Calu3 (cell line): ENCODE measurements at regions not wholly inside any gene's neighbourhood (a gene's known extent, or its start where the extent isn't known, plus 50 kb on each side); places are given as distances from the start of the nearest gene placed in this dataset.

Experiments
- BruUV-seq: library from RNA; stranded (reverse); fragments of 400-500 nt; replicated peaks from 2 replicates; lab custom pipeline; 2021; lab: Mats Ljungman, UMichigan
- CTCF ChIA-PET: fragments of 300-600 bp; sonication (Branson Sonifier 250); formaldehyde crosslinking; loops from one replicate; lab custom pipeline; 2022; ENCODE audit warnings: antibody characterized with exemption; lab: Charles Lee
- DNase-seq: peaks from one replicate; pipeline ENCODE4 v3.0.0; 2022
- H3K27ac Mint-ChIP-seq: one replicate; pipeline ENCODE4 v1.8.0; 2022; ENCODE audit warnings: mixed read lengths; ENCODE audit not compliant: unreplicated experiment
- H3K27me3 Mint-ChIP-seq: one replicate; pipeline ENCODE4 v1.8.0; 2022; ENCODE audit warnings: mixed read lengths; ENCODE audit not compliant: unreplicated experiment
- H3K36me3 Mint-ChIP-seq: one replicate; pipeline ENCODE4 v1.8.0; 2022; ENCODE audit warnings: mild to moderate bottlenecking, moderate library complexity, mixed read lengths; ENCODE audit not compliant: insufficient read depth, unreplicated experiment
- H3K4me1 Mint-ChIP-seq: one replicate; pipeline ENCODE4 v1.8.0; 2022; ENCODE audit warnings: mild to moderate bottlenecking, low read depth, mixed read lengths; ENCODE audit not compliant: unreplicated experiment
- H3K4me3 Mint-ChIP-seq: one replicate; pipeline ENCODE4 v1.8.0; 2022; ENCODE audit warnings: mild to moderate bottlenecking, low read depth, moderate library complexity, mixed read lengths; ENCODE audit not compliant: unreplicated experiment
- H3K9me3 Mint-ChIP-seq: one replicate; pipeline ENCODE4 v1.8.0; 2022; ENCODE audit warnings: low read depth, mixed read lengths; ENCODE audit not compliant: unreplicated experiment
- intact Hi-C: fragments of 100-400 bp; cut with micrococcal nuclease; formaldehyde crosslinking; loops from one replicate; pipeline ENCODE4 v1.10.0; 2022; ENCODE audit not compliant: unreplicated experiment
- TF ChIP-seq, protein P1 (sequence below): fragments of 200-600 bp; IDR thresholded peaks from one replicate; pipeline ENCODE4 v1.8.0; 2022; ENCODE audit warnings: antibody characterized with exemption; ENCODE audit not compliant: unreplicated experiment

DNA sequence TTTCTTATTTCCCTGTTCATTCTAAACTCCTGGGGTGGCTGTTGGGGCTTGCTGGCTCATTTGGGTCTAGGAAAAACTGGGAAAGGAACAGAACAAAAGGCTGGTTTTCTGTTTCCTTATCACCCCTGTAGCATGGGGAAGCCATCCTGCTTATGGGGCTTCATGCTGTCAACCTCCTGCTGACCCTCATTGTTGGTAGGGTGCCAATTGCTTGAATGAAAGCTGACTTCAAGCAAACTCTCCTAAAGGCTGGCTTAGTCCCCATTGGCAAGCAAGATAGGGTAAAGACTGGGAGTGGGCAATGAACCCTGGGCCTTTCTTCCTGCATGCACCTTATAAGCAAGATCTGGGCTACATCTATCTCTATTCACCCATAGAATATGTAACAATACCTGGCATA lies 511.6 kb downstream of the DMAC1 start:
- H3K27me3 Mint-ChIP-seq: peaks cover 33% of the 10 kb centered on the region
- CTCF ChIA-PET: no interaction called here
- TF ChIP-seq, protein P1, sequence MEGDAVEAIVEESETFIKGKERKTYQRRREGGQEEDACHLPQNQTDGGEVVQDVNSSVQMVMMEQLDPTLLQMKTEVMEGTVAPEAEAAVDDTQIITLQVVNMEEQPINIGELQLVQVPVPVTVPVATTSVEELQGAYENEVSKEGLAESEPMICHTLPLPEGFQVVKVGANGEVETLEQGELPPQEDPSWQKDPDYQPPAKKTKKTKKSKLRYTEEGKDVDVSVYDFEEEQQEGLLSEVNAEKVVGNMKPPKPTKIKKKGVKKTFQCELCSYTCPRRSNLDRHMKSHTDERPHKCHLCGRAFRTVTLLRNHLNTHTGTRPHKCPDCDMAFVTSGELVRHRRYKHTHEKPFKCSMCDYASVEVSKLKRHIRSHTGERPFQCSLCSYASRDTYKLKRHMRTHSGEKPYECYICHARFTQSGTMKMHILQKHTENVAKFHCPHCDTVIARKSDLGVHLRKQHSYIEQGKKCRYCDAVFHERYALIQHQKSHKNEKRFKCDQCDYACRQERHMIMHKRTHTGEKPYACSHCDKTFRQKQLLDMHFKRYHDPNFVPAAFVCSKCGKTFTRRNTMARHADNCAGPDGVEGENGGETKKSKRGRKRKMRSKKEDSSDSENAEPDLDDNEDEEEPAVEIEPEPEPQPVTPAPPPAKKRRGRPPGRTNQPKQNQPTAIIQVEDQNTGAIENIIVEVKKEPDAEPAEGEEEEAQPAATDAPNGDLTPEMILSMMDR: no peak
- H3K36me3 Mint-ChIP-seq: no peaks in the 10 kb centered on the region
- no peak for DNase-seq
- intact Hi-C loops: no loop called here
- H3K4me3 Mint-ChIP-seq: no peak overlapping the region
- no peaks in the 10 kb centered on the region for H3K9me3 Mint-ChIP-seq
- BruUV-seq: no TSS peak
- no peak overlapping the region for H3K27ac Mint-ChIP-seq
- no peaks in the 10 kb centered on the region for H3K4me1 Mint-ChIP-seq

GRCh38 chr9:7287065-7287464 lies 512.5 kb downstream of the DMAC1 start:
- H3K36me3 Mint-ChIP-seq: no peaks in the 10 kb centered on the region
- no peak overlapping the region for H3K27ac Mint-ChIP-seq
- CTCF ChIA-PET: no interaction called here
- H3K27me3 Mint-ChIP-seq: peaks cover 42% of the 10 kb centered on the region
- DNase-seq: no peak
- TF ChIP-seq, protein P1: no peak
- no peaks in the 10 kb centered on the region for H3K4me1 Mint-ChIP-seq
- no TSS peak for BruUV-seq
- peaks cover 2% of the 10 kb centered on the region for H3K9me3 Mint-ChIP-seq
- H3K4me3 Mint-ChIP-seq: no peak overlapping the region
- intact Hi-C loops: no loop called here

DNA sequence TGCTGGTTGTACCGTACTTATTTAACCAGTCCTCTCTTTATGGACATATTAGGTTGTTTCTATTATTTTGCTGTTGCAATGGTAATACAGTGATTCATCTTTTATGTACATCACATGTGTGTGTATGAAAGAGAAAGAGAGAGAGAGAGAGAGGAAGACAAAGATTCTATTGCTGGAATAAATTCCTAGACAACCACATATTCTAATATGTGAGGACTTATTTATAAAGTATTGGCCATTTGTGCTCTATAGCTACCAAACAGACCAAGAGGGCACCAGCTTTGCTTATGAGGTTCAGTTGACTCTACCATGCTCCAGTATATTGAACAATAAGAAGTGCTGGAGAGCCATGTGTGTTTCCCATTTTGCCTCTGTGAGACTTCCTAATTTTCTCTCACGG lies 513.5 kb downstream of the DMAC1 start:
- Mint-ChIP-seq H3K27ac (no peak overlapping the region), H3K9me3 (peaks cover 2% of the 10 kb centered on the region), H3K36me3 (no peaks in the 10 kb centered on the region), H3K27me3 (peaks cover 51% of the 10 kb centered on the region), H3K4me3 (no peak overlapping the region), H3K4me1 (no peaks in the 10 kb centered on the region)
- CTCF ChIA-PET: no interaction called here
- no peak for DNase-seq
- BruUV-seq: no TSS peak
- intact Hi-C loops: no loop called here
- TF ChIP-seq, protein P1: no peak

GRCh38 chr9:7285199-7285598 lies 514.4 kb downstream of the DMAC1 start:
- H3K27ac Mint-ChIP-seq: no peak overlapping the region

More at GRCh38 chr9:7285199-7285598, 514.4 kb downstream of the DMAC1 start:
- Mint-ChIP-seq H3K9me3 (peaks cover 2% of the 10 kb centered on the region), H3K4me3 (no peak overlapping the region), H3K4me1 (no peaks in the 10 kb centered on the region), H3K36me3 (no peaks in the 10 kb centered on the region), H3K27me3 (peaks cover 52% of the 10 kb centered on the region)
- intact Hi-C loops: no loop called here
- no peak for DNase-seq
- CTCF ChIA-PET: no interaction called here
- BruUV-seq: no TSS peak
- TF ChIP-seq, protein P1: no peak
